HG03558 (cell line): ENCODE measurements at regions not wholly inside any gene's neighbourhood (a gene's known extent, or its start where the extent isn't known, plus 50 kb on each side); places are given as distances from the start of the nearest gene placed in this dataset.

Source experiments
- ATAC-seq: cut with Tn5 transposase; IDR thresholded peaks from one replicate; pipeline ENCODE4 v1.9.1; 2021; ENCODE audit warnings: moderate number of reproducible peaks; ENCODE audit not compliant: unreplicated experiment; ENCODE audit errors: extremely low read depth

- ATAC-seq: no peak
Observed at GRCh38 chr2:60260639-60261296, 292.7 kb downstream of the BCL11A start.

GRCh38 chr2:60259781-60260180 is 293.7 kb downstream of the BCL11A start:
- no peak for ATAC-seq

- ATAC-seq: no peak
Observed at GRCh38 chr2:60252581-60253150, 300.8 kb downstream of the BCL11A start.

GRCh38 chr2:60251247-60251646 is 302.2 kb downstream of the BCL11A start:
- ATAC-seq: no peak

- ATAC-seq: no peak
Observed at GRCh38 chr2:60249879-60250278, 303.6 kb downstream of the BCL11A start.

- ATAC-seq: no peak
Observed at GRCh38 chr2:60247471-60247870, 306.0 kb downstream of the BCL11A start.

- no peak for ATAC-seq
Observed at GRCh38 chr2:60246583-60246982, 306.9 kb downstream of the BCL11A start.

GRCh38 chr2:60234274-60234986 is 319.0 kb downstream of the BCL11A start:
- ATAC-seq: no peak

GRCh38 chr2:60230596-60230995 is 322.9 kb downstream of the BCL11A start:
- no peak for ATAC-seq

GRCh38 chr2:60230037-60230436 is 323.4 kb downstream of the BCL11A start:
- no peak for ATAC-seq

- ATAC-seq: no peak
Observed at GRCh38 chr2:60226943-60227342, 326.5 kb downstream of the BCL11A start.

GRCh38 chr2:60226191-60226590 is 327.3 kb downstream of the BCL11A start:
- ATAC-seq: no peak

- no peak for ATAC-seq
Observed at GRCh38 chr2:60223859-60224258, 329.6 kb downstream of the BCL11A start.

GRCh38 chr2:60221098-60221497 is 332.4 kb downstream of the BCL11A start:
- ATAC-seq: no peak

- no peak for ATAC-seq
Observed at GRCh38 chr2:60219536-60219935, 333.9 kb downstream of the BCL11A start.

GRCh38 chr2:60216452-60216995 is 336.9 kb downstream of the BCL11A start:
- no peak for ATAC-seq

GRCh38 chr2:60215386-60215901 is 338.0 kb downstream of the BCL11A start:
- no peak for ATAC-seq

- ATAC-seq: no peak
Observed at GRCh38 chr2:60214626-60214875, 338.9 kb downstream of the BCL11A start.

- ATAC-seq: no peak
Observed at GRCh38 chr2:60213865-60214625, 339.4 kb downstream of the BCL11A start.

- no peak for ATAC-seq
Observed at GRCh38 chr2:60212181-60212945, 341.1 kb downstream of the BCL11A start.
